Endodermal cell (in vitro differentiated cells): ENCODE measurements at regions not wholly inside any gene's neighbourhood (a gene's known extent, or its start where the extent isn't known, plus 50 kb on each side); places are given as distances from the start of the nearest gene placed in this dataset.

ENCODE experiments used
- DNase-seq: peaks from one replicate; pipeline ENCODE4 v3.0.0-alpha.2; 2017
- H3K27ac ChIP-seq: 2 replicates; pipeline ENCODE4 v1.5.1; 2013; ENCODE audit warnings: mild to moderate bottlenecking, low read depth, low read length, moderate library complexity
- H3K27me3 ChIP-seq: 2 replicates; pipeline ENCODE4 v1.6.1; 2013; ENCODE audit warnings: mild to moderate bottlenecking, low read length, moderate library complexity; ENCODE audit not compliant: insufficient read depth, control insufficient read depth, poor library complexity, severe bottlenecking
- H3K36me3 ChIP-seq: 2 replicates; pipeline ENCODE4 v1.7.0; 2013; ENCODE audit warnings: mild to moderate bottlenecking, low read length, moderate library complexity; ENCODE audit not compliant: control insufficient read depth, insufficient read depth
- H3K4me1 ChIP-seq: one replicate; pipeline ENCODE4 v1.7.0; 2013; ENCODE audit warnings: low read length; ENCODE audit not compliant: control insufficient read depth, insufficient read depth
- H3K4me3 ChIP-seq: 2 replicates; pipeline ENCODE4 v1.5.1; 2013; ENCODE audit warnings: mild to moderate bottlenecking, low read length, moderate library complexity
- H3K9ac ChIP-seq: 2 replicates; pipeline ENCODE4 v1.6.1; 2013; ENCODE audit warnings: mild to moderate bottlenecking, low read length, moderate library complexity; ENCODE audit not compliant: poor library complexity, severe bottlenecking; ENCODE audit errors: extremely low read depth
- H3K9me3 ChIP-seq: 2 replicates; pipeline ENCODE4 v1.6.1; 2013; ENCODE audit warnings: mild to moderate bottlenecking, low read length, moderate library complexity; ENCODE audit not compliant: control insufficient read depth
- H3K27ac Mint-ChIP-seq: 2 replicates; pipeline ENCODE4 v1.8.0; 2020; ENCODE audit warnings: mixed read lengths
- H3K27me3 Mint-ChIP-seq: 2 replicates; pipeline ENCODE4 v1.8.0; 2021; ENCODE audit warnings: mild to moderate bottlenecking, mixed read lengths; ENCODE audit not compliant: insufficient read depth
- H3K36me3 Mint-ChIP-seq: 2 replicates; pipeline ENCODE4 v1.8.0; 2020; ENCODE audit warnings: low read depth, mixed read lengths
- H3K4me1 Mint-ChIP-seq: 2 replicates; pipeline ENCODE4 v1.8.0; 2020; ENCODE audit warnings: mixed read lengths
- H3K4me3 Mint-ChIP-seq: 2 replicates; pipeline ENCODE4 v1.8.0; 2020; ENCODE audit warnings: mild to moderate bottlenecking, moderate library complexity, mixed read lengths
- H3K9me3 Mint-ChIP-seq: 2 replicates; pipeline ENCODE4 v1.8.0; 2020; ENCODE audit warnings: mild to moderate bottlenecking, mixed read lengths
- CTCF ChIP-seq: fragments of 200-600 bp; sonication (generic); conservative IDR thresholded peaks from 2 replicates; pipeline ENCODE4 v1.5.0; 2021; ENCODE audit warnings: antibody characterized with exemption, mild to moderate bottlenecking
- WGBS, 2 experiments: methylation state at CpG; one replicate each; pipeline versions ENCODE4 v1.1.5 to v1.1.7; 2013; ENCODE audit warnings: missing lambda C conversion rate in 2 of 2, mixed read lengths in 1 of 2; ENCODE audit not compliant: insufficient coverage in 1 of 2, insufficient read length in 1 of 2; 5-methylcytosine and 5-hydroxymethylcytosine counted together

GRCh38 chr2:176421297-176422050 lies 152.2 kb downstream of the MTX2 start:
- 93% methylated on average over 5 of the region's 5 CpGs for WGBS, 2 experiments
- Mint-ChIP-seq H3K27me3 (no peaks in the 10 kb centered on the region), H3K4me3 (no peak overlapping the region), H3K27ac (no peak overlapping the region), H3K36me3 (no peaks in the 10 kb centered on the region), H3K4me1 (peaks cover 16% of the 10 kb centered on the region), H3K9me3 (no peaks in the 10 kb centered on the region)
- TF ChIP-seq CTCF: no peak
- Histone ChIP-seq H3K4me3 (no peak overlapping the region), H3K27me3 (no peaks in the 10 kb centered on the region), H3K9me3 (no peaks in the 10 kb centered on the region), H3K4me1 (no peaks in the 10 kb centered on the region), H3K9ac (no peak overlapping the region), H3K36me3 (no peaks in the 10 kb centered on the region), H3K27ac (no peak overlapping the region)
- no peak for DNase-seq

GRCh38 chr2:176423819-176424218 lies 154.6 kb downstream of the MTX2 start:
- no peak overlapping the region for H3K4me3 ChIP-seq
- Mint-ChIP-seq H3K27ac (no peak overlapping the region), H3K4me3 (no peak overlapping the region), H3K36me3 (no peaks in the 10 kb centered on the region), H3K27me3 (peaks cover 3% of the 10 kb centered on the region), H3K4me1 (peaks cover 16% of the 10 kb centered on the region), H3K9me3 (no peaks in the 10 kb centered on the region)
- no peak overlapping the region for H3K9ac ChIP-seq
- H3K4me1 ChIP-seq: no peaks in the 10 kb centered on the region
- WGBS, 2 experiments: 0 to 44% methylated on average over 1 to 2 of the region's 2 CpGs
- H3K9me3 ChIP-seq: no peaks in the 10 kb centered on the region
- no peaks in the 10 kb centered on the region for H3K36me3 ChIP-seq
- DNase-seq: no peak
- TF ChIP-seq CTCF: no peak
- H3K27ac ChIP-seq: no peak overlapping the region
- H3K27me3 ChIP-seq: no peaks in the 10 kb centered on the region

- Histone ChIP-seq H3K27ac (no peak overlapping the region), H3K9ac (no peak overlapping the region), H3K36me3 (no peaks in the 10 kb centered on the region), H3K4me1 (no peaks in the 10 kb centered on the region), H3K9me3 (no peaks in the 10 kb centered on the region), H3K4me3 (no peak overlapping the region), H3K27me3 (no peaks in the 10 kb centered on the region)
- Mint-ChIP-seq H3K36me3 (no peaks in the 10 kb centered on the region), H3K4me3 (no peak overlapping the region), H3K27me3 (peaks cover 3% of the 10 kb centered on the region), H3K4me1 (peaks cover 10% of the 10 kb centered on the region), H3K27ac (no peak overlapping the region), H3K9me3 (no peaks in the 10 kb centered on the region)
- no peak for DNase-seq
- WGBS, 2 experiments: 37 to 40% methylated on average over 1 to 2 of the region's 2 CpGs
- TF ChIP-seq CTCF: no peak
Observed at GRCh38 chr2:176424746-176425145, 155.5 kb downstream of the MTX2 start.
